Liver (tissue), 8 donors: ENCODE measurements at regions not wholly inside any gene's neighbourhood (a gene's known extent, or its start where the extent isn't known, plus 50 kb on each side); places are given as distances from the start of the nearest gene placed in this dataset.

Experiments used
- DNase-seq: peaks from one replicate; pipeline ENCODE4 v3.0.0-alpha.2; 2017; ENCODE audit warnings: low spot score
- H3K27ac ChIP-seq, 2 donors: one replicate each; pipeline ENCODE4 v1.7.0; 2013; ENCODE audit warnings: inconsistent platforms in 2 of 2, low read length in 2 of 2, control low read depth in 1 of 2, low read depth in 1 of 2, mild to moderate bottlenecking in 1 of 2
- H3K27me3 ChIP-seq, 4 donors: one replicate each; pipeline versions ENCODE4 v1.6.1 to v1.7.0; 2013; ENCODE audit warnings: low read length in 3 of 4, inconsistent platforms in 1 of 4, mild to moderate bottlenecking in 1 of 4, moderate library complexity in 1 of 4; ENCODE audit not compliant: control insufficient read depth in 4 of 4, insufficient read depth in 4 of 4
- H3K36me3 ChIP-seq, 4 donors: one replicate each; pipeline versions ENCODE4 v1.6.1 to v1.7.0; 2013; ENCODE audit warnings: low read length in 3 of 4, mild to moderate bottlenecking in 3 of 4, low read depth in 1 of 4, moderate library complexity in 1 of 4; ENCODE audit not compliant: control insufficient read depth in 4 of 4, insufficient read depth in 3 of 4
- H3K4me1 ChIP-seq, 4 donors: one replicate each; pipeline versions ENCODE4 v1.6.1 to v1.7.0; 2013; ENCODE audit warnings: low read length in 3 of 4, mild to moderate bottlenecking in 3 of 4, moderate library complexity in 1 of 4; ENCODE audit not compliant: control insufficient read depth in 4 of 4, insufficient read depth in 4 of 4
- H3K4me3 ChIP-seq, 3 donors: one replicate each; pipeline versions ENCODE4 v1.6.1 to v1.7.0; 2013; ENCODE audit warnings: low read length in 3 of 3, control low read depth in 1 of 3, low read depth in 1 of 3, mild to moderate bottlenecking in 1 of 3
- H3K9ac ChIP-seq, 2 donors: one replicate each; pipeline ENCODE4 v1.7.0; 2013; ENCODE audit warnings: low read length in 2 of 2, mild to moderate bottlenecking in 2 of 2, moderate library complexity in 2 of 2, control low read depth in 1 of 2, low read depth in 1 of 2
- H3K9me3 ChIP-seq, 4 donors: one replicate each; pipeline versions ENCODE4 v1.6.1 to v1.7.0; 2013; ENCODE audit warnings: low read length in 3 of 4; ENCODE audit not compliant: control insufficient read depth in 4 of 4
- CTCF ChIP-seq: fragments of 150-350 bp; IDR thresholded peaks from 2 replicates; pipeline ENCODE4 v1.5.1; 2017; ENCODE audit warnings: improper control_type of control experiment, low read depth, low read length; ENCODE audit not compliant: missing input control
- EGR1 ChIP-seq, 2 donors: IDR thresholded peaks; 2 replicates each; pipeline ENCODE4 v1.6.1; 2016 to 2018; ENCODE audit warnings: antibody characterized with exemption in 2 of 2, low read depth in 2 of 2
- FOXA1 ChIP-seq: IDR thresholded peaks from 2 replicates; pipeline ENCODE4 v1.6.1; 2016; ENCODE audit warnings: antibody characterized with exemption
- FOXA2 ChIP-seq: IDR thresholded peaks from 2 replicates; pipeline ENCODE4 v1.6.1; 2016; ENCODE audit warnings: antibody characterized with exemption
- GABPA ChIP-seq, 2 donors: IDR thresholded peaks in 1 of 2; conservative IDR thresholded peaks in 1 of 2; 2 replicates each; pipeline ENCODE4 v1.6.1; 2016; ENCODE audit warnings: antibody characterized with exemption in 2 of 2, mild to moderate bottlenecking in 1 of 2, moderate library complexity in 1 of 2
- HNF4A ChIP-seq, 2 donors: conservative IDR thresholded peaks; 2 replicates each; pipeline ENCODE4 v1.6.1; 2016; ENCODE audit warnings: antibody characterized with exemption in 2 of 2, mild to moderate bottlenecking in 2 of 2
- HNF4G ChIP-seq: IDR thresholded peaks from 2 replicates; pipeline ENCODE4 v1.6.1; 2016; ENCODE audit warnings: antibody characterized with exemption
- JUND ChIP-seq, 2 donors: IDR thresholded peaks; 2 replicates each; pipeline ENCODE4 v1.6.1; 2016; ENCODE audit warnings: antibody characterized with exemption in 2 of 2
- MAX ChIP-seq: IDR thresholded peaks from 2 replicates; pipeline ENCODE4 v1.6.1; 2016; ENCODE audit warnings: antibody characterized with exemption
- NR2F2 ChIP-seq: IDR thresholded peaks from 2 replicates; pipeline ENCODE4 v1.6.1; 2016; ENCODE audit warnings: antibody characterized with exemption
- RAD21 ChIP-seq, 2 donors: IDR thresholded peaks; 2 replicates each; pipeline ENCODE4 v1.6.1; 2016; ENCODE audit warnings: antibody characterized with exemption in 2 of 2, mild to moderate bottlenecking in 2 of 2
- REST ChIP-seq: IDR thresholded peaks from 2 replicates; pipeline ENCODE4 v1.6.1; 2016; ENCODE audit warnings: antibody characterized with exemption, mild to moderate bottlenecking
- RXRA ChIP-seq, 2 donors: IDR thresholded peaks; 2 replicates each; pipeline ENCODE4 v1.6.1; 2017 to 2018; ENCODE audit warnings: antibody characterized with exemption in 2 of 2, mild to moderate bottlenecking in 1 of 2
- TAF1 ChIP-seq: conservative IDR thresholded peaks from 2 replicates; pipeline ENCODE4 v1.6.1; 2016; ENCODE audit warnings: antibody characterized with exemption, mild to moderate bottlenecking
- YY1 ChIP-seq: IDR thresholded peaks from 2 replicates; pipeline ENCODE4 v1.6.1; 2016; ENCODE audit warnings: antibody characterized with exemption, mild to moderate bottlenecking
- WGBS: extraction: QIAGEN DNeasy Blood & Tissue Kit; methylation state at CpG from one replicate; pipeline ENCODE4 v1.1.7; 2013; 5-methylcytosine and 5-hydroxymethylcytosine counted together
- TF ChIP-seq, protein P1 (sequence below): IDR thresholded peaks from 2 replicates; pipeline ENCODE4 v1.6.1; 2016; ENCODE audit warnings: antibody characterized with exemption
- TF ChIP-seq, protein P2 (sequence below): IDR thresholded peaks from 2 replicates; pipeline ENCODE4 v1.6.1; 2016; ENCODE audit warnings: antibody characterized with exemption
- donor health status: healthy.
- donor health status: healthy.
- donor health status: healthy.
- donor health status: healthy.
- donor health status: healthy.

GRCh38 chr9:78778318-78778717 lies 481.4 kb downstream of the PSAT1 start:
- H3K4me3 ChIP-seq = no peak overlapping the region
- no peaks in the 10 kb centered on the region for H3K4me1 ChIP-seq
- H3K27me3 ChIP-seq = peaks cover 0 to 2% (median 0%) of the 10 kb centered on the region in 4 donors
- 56% methylated on average over 3 of the region's 3 CpGs for WGBS
- H3K36me3 ChIP-seq = no peaks in the 10 kb centered on the region
- H3K9me3 ChIP-seq = no peaks in the 10 kb centered on the region
- no peak overlapping the region for H3K27ac ChIP-seq
- no peak overlapping the region for H3K9ac ChIP-seq
- TF ChIP-seq, protein P1, sequence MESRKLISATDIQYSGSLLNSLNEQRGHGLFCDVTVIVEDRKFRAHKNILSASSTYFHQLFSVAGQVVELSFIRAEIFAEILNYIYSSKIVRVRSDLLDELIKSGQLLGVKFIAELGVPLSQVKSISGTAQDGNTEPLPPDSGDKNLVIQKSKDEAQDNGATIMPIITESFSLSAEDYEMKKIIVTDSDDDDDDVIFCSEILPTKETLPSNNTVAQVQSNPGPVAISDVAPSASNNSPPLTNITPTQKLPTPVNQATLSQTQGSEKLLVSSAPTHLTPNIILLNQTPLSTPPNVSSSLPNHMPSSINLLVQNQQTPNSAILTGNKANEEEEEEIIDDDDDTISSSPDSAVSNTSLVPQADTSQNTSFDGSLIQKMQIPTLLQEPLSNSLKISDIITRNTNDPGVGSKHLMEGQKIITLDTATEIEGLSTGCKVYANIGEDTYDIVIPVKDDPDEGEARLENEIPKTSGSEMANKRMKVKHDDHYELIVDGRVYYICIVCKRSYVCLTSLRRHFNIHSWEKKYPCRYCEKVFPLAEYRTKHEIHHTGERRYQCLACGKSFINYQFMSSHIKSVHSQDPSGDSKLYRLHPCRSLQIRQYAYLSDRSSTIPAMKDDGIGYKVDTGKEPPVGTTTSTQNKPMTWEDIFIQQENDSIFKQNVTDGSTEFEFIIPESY = no peak
- TF ChIP-seq JUND (IDR thresholded peaks at IDR 0.05) (no peak), REST (no peak), CTCF (no peak), FOXA1 (no peak), NR2F2 (no peak), HNF4A (conservative IDR thresholded peaks at IDR 0.05) (no peak), RAD21 (IDR thresholded peaks at IDR 0.05) (no peak), FOXA2 (no peak), EGR1 (IDR thresholded peaks at IDR 0.05; ENCODE audit: low read depth in 2 of 2) (no peak), MAX (no peak), TAF1 (no peak), HNF4G (no peak), GABPA (IDR thresholded peaks at IDR 0.05 in 1 of 2, conservative IDR thresholded peaks at IDR 0.05 in 1 of 2) (no peak), YY1 (no peak)
- TF ChIP-seq, protein P2, sequence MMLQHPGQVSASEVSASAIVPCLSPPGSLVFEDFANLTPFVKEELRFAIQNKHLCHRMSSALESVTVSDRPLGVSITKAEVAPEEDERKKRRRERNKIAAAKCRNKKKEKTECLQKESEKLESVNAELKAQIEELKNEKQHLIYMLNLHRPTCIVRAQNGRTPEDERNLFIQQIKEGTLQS = no peak
- no peak for DNase-seq

GRCh38 chr9:78778861-78779374 lies 482.0 kb downstream of the PSAT1 start:
- TF ChIP-seq YY1 (no peak), JUND (IDR thresholded peaks at IDR 0.05) (no peak), RXRA (IDR thresholded peaks at IDR 0.05) (no peak), HNF4A (conservative IDR thresholded peaks at IDR 0.05) (no peak), TAF1 (no peak)
- TF ChIP-seq, protein P1 = no peak
- peaks cover 0 to 2% (median 0%) of the 10 kb centered on the region in 4 donors for H3K27me3 ChIP-seq
- DNase-seq = no peak
- no peaks in the 10 kb centered on the region for H3K36me3 ChIP-seq
- no peak overlapping the region for H3K9ac ChIP-seq
- H3K4me1 ChIP-seq = no peaks in the 10 kb centered on the region
- WGBS = 69% methylated on average over 4 of the region's 4 CpGs
- no peak overlapping the region for H3K4me3 ChIP-seq
- H3K9me3 ChIP-seq = no peaks in the 10 kb centered on the region
- H3K27ac ChIP-seq = no peak overlapping the region
